IMR-90 (cell line): ENCODE measurements at regions not wholly inside any gene's neighbourhood (a gene's known extent, or its start where the extent isn't known, plus 50 kb on each side); places are given as distances from the start of the nearest gene placed in this dataset.

ENCODE experiments used
- ATAC-seq: fragments of 200-7000 bp; cut with Tn5 transposase; 2 replicates; pipeline ENCODE4 v1.9.1; 2020; ENCODE audit warnings: low read depth, mild to moderate bottlenecking, moderate library complexity
- BruUV-seq: library from RNA; stranded (reverse); fragments of 400-500 nt; replicated peaks from 2 replicates; lab custom pipeline; 2021; lab: Mats Ljungman, UMichigan
- CTCF ChIA-PET: fragments of 300-600 bp; formaldehyde crosslinking; extraction: SDS; loops from one replicate; lab custom pipeline; 2021; ENCODE audit warnings: antibody characterized with exemption; lab: Yijun Ruan, JAX
- POLR2A ChIA-PET: fragments of 300-600 bp; sonication (Branson Sonifier 250); formaldehyde crosslinking; loops from one replicate; lab custom pipeline; 2022; ENCODE audit warnings: antibody characterized with exemption; ENCODE audit not compliant: unreplicated experiment; lab: Charles Lee
- DNase-seq: peaks from one replicate; pipeline ENCODE4 v3.0.0; 2013
- H2AFZ ChIP-seq: replicated peaks from 2 replicates; pipeline ENCODE3; 2013; ENCODE audit warnings: low read length, mild to moderate bottlenecking; ENCODE audit not compliant: poor library complexity
- H2AK5ac ChIP-seq: 2 replicates; pipeline ENCODE4 v1.6.1; 2013; ENCODE audit warnings: low read depth, low read length, inconsistent platforms
- H2AK9ac ChIP-seq: replicated peaks from 2 replicates; pipeline ENCODE3; 2013; ENCODE audit warnings: mild to moderate bottlenecking, low read depth, low read length, moderate library complexity; ENCODE audit not compliant: poor library complexity
- H2BK120ac ChIP-seq: 2 replicates; pipeline ENCODE4 v1.6.1; 2013; ENCODE audit warnings: low read depth, low read length, inconsistent platforms
- H2BK15ac ChIP-seq: 3 replicates; pipeline ENCODE4 v1.6.1; 2013; ENCODE audit warnings: low read depth, low read length, inconsistent platforms
- H2BK20ac ChIP-seq: 2 replicates; pipeline ENCODE4 v1.6.1; 2013; ENCODE audit warnings: low read depth, mild to moderate bottlenecking, inconsistent platforms, low read length, moderate library complexity
- H2BK5ac ChIP-seq: 2 replicates; pipeline ENCODE4 v1.6.1; 2013; ENCODE audit warnings: mild to moderate bottlenecking, low read depth, low read length, inconsistent platforms; ENCODE audit not compliant: poor library complexity, severe bottlenecking
- H3K14ac ChIP-seq: replicated peaks from 2 replicates; pipeline ENCODE4 v1.6.1; 2013; ENCODE audit warnings: low read depth, low read length, inconsistent platforms
- H3K18ac ChIP-seq: 2 replicates; pipeline ENCODE4 v1.6.1; 2013; ENCODE audit warnings: low read depth, low read length, control low read depth
- H3K23ac ChIP-seq: 2 replicates; pipeline ENCODE4 v1.6.1; 2013; ENCODE audit warnings: low read depth, low read length, inconsistent platforms
- H3K27ac ChIP-seq: 2 replicates; pipeline ENCODE4 v1.5.1; 2013; ENCODE audit warnings: mild to moderate bottlenecking, control low read depth, low read length; ENCODE audit not compliant: insufficient read depth
- H3K27me3 ChIP-seq: 2 replicates; pipeline ENCODE4 v1.6.1; 2013; ENCODE audit warnings: low read length; ENCODE audit not compliant: control insufficient read depth, insufficient read depth
- H3K36me3 ChIP-seq: 2 replicates; pipeline ENCODE4 v1.6.1; 2013; ENCODE audit warnings: low read length, mixed read lengths; ENCODE audit not compliant: control insufficient read depth, insufficient read depth
- H3K4ac ChIP-seq: 2 replicates; pipeline ENCODE4 v1.6.1; 2013; ENCODE audit warnings: low read depth, low read length, inconsistent platforms
- H3K4me1 ChIP-seq: 2 replicates; pipeline ENCODE4 v1.6.1; 2013; ENCODE audit warnings: low read length, mixed read lengths; ENCODE audit not compliant: control insufficient read depth, insufficient read depth
- H3K4me2 ChIP-seq: 2 replicates; pipeline ENCODE4 v1.6.1; 2013; ENCODE audit warnings: low read depth, mild to moderate bottlenecking, control low read depth, low read length, moderate library complexity
- H3K4me3 ChIP-seq: 2 replicates; pipeline ENCODE4 v1.5.1; 2013; ENCODE audit warnings: low read depth, mild to moderate bottlenecking, control low read depth, low read length, moderate library complexity; ENCODE audit not compliant: insufficient read depth
- H3K56ac ChIP-seq: 2 replicates; pipeline ENCODE4 v1.6.1; 2013; ENCODE audit warnings: low read length, inconsistent platforms; ENCODE audit not compliant: insufficient read depth; ENCODE audit errors: extremely low read depth
- H3K79me1 ChIP-seq, 2 experiments: 2 replicates each; pipeline ENCODE4 v1.6.1; 2013; ENCODE audit warnings: low read length in 2 of 2, inconsistent platforms in 1 of 2, low read depth in 1 of 2
- H3K9ac ChIP-seq: 2 replicates; pipeline ENCODE4 v1.6.1; 2013; ENCODE audit warnings: low read depth, low read length, control low read depth
- H3K9me1 ChIP-seq: 2 replicates; pipeline ENCODE4 v1.6.1; 2013; ENCODE audit warnings: low read length, inconsistent platforms; ENCODE audit not compliant: insufficient read depth
- H3K9me3 ChIP-seq: 2 replicates; pipeline ENCODE4 v1.6.1; 2013; ENCODE audit warnings: low read length; ENCODE audit not compliant: control insufficient read depth, insufficient read depth
- H4K20me1 ChIP-seq: 2 replicates; pipeline ENCODE4 v1.6.1; 2013; ENCODE audit warnings: low read length, inconsistent platforms; ENCODE audit not compliant: insufficient read depth
- H4K5ac ChIP-seq: 2 replicates; pipeline ENCODE4 v1.6.1; 2013; ENCODE audit warnings: mild to moderate bottlenecking, low read depth, low read length, control low read depth
- H4K8ac ChIP-seq, 2 experiments: 2 replicates each; pipeline ENCODE4 v1.6.1; 2013; ENCODE audit warnings: low read depth in 2 of 2, low read length in 2 of 2, control low read depth in 1 of 2, inconsistent platforms in 1 of 2
- H4K91ac ChIP-seq: 2 replicates; pipeline ENCODE4 v1.6.1; 2013; ENCODE audit warnings: low read depth, low read length, inconsistent platforms; ENCODE audit not compliant: insufficient read depth
- BHLHE40 ChIP-seq: fragments of 150-350 bp; IDR thresholded peaks from 2 replicates; pipeline ENCODE4 v1.6.1; 2016; ENCODE audit warnings: mild to moderate bottlenecking, low read depth, low read length
- CEBPB ChIP-seq: IDR thresholded peaks from 2 replicates; pipeline ENCODE4 v1.6.1; 2012; ENCODE audit warnings: low read depth, low read length, improper control_type of control experiment
- CHD1 ChIP-seq: IDR thresholded peaks from 2 replicates; pipeline ENCODE4 v1.6.1; 2012; ENCODE audit warnings: low read depth, low read length, improper control_type of control experiment
- CTCF ChIP-seq: conservative IDR thresholded peaks from 2 replicates; pipeline ENCODE4 v1.5.1; 2012; ENCODE audit warnings: mild to moderate bottlenecking, low read depth, low read length, improper control_type of control experiment
- ELK1 ChIP-seq: fragments of 150-350 bp; IDR thresholded peaks from 2 replicates; pipeline ENCODE4 v1.6.1; 2016; ENCODE audit warnings: low read depth, mild to moderate bottlenecking, low read length, moderate library complexity, borderline replicate concordance
- FOS ChIP-seq: fragments of 150-350 bp; IDR thresholded peaks from 2 replicates; pipeline ENCODE4 v1.6.1; 2016; ENCODE audit warnings: low read depth, low read length
- MAFK ChIP-seq: IDR thresholded peaks from 2 replicates; pipeline ENCODE4 v1.6.1; 2012; ENCODE audit warnings: low read depth, low read length, improper control_type of control experiment
- MAZ ChIP-seq: IDR thresholded peaks from 2 replicates; pipeline ENCODE4 v1.6.1; 2012; ENCODE audit warnings: low read depth, mild to moderate bottlenecking, low read length, improper control_type of control experiment, moderate library complexity, borderline replicate concordance
- MXI1 ChIP-seq: IDR thresholded peaks from 2 replicates; pipeline ENCODE4 v1.6.1; 2012; ENCODE audit warnings: low read depth, mild to moderate bottlenecking, low read length, moderate library complexity, borderline replicate concordance
- NFE2L2 ChIP-seq: fragments of 150-350 bp; IDR thresholded peaks from 2 replicates; pipeline ENCODE4 v1.6.1; 2016; ENCODE audit warnings: low read depth, mild to moderate bottlenecking, low read length
- POLR2A ChIP-seq: IDR thresholded peaks from 2 replicates; pipeline ENCODE4 v1.6.1; 2012; ENCODE audit warnings: mild to moderate bottlenecking, low read depth, low read length
- RAD21 ChIP-seq: IDR thresholded peaks from 2 replicates; pipeline ENCODE4 v1.6.1; 2012; ENCODE audit warnings: low read length, improper control_type of control experiment
- RCOR1 ChIP-seq: IDR thresholded peaks from 2 replicates; pipeline ENCODE4 v1.6.1; 2012; ENCODE audit warnings: mild to moderate bottlenecking, low read length, improper control_type of control experiment; ENCODE audit not compliant: insufficient replicate concordance
- RFX5 ChIP-seq: IDR thresholded peaks from 2 replicates; pipeline ENCODE4 v1.8.0; 2012; ENCODE audit warnings: low read depth, mild to moderate bottlenecking, low read length, moderate library complexity
- SMC3 ChIP-seq: fragments of 150-350 bp; IDR thresholded peaks from 2 replicates; pipeline ENCODE4 v1.6.1; 2016; ENCODE audit warnings: low read depth, mild to moderate bottlenecking, antibody characterized with exemption, low read length, moderate library complexity
- USF2 ChIP-seq: fragments of 150-350 bp; IDR thresholded peaks from 2 replicates; pipeline ENCODE4 v1.6.1; 2017; ENCODE audit warnings: mild to moderate bottlenecking, antibody characterized with exemption, low read length, low read depth
- WGBS, 2 experiments: methylation state at CpG; one replicate each; pipeline versions ENCODE4 v1.1.5 to v1.1.7; 2013; ENCODE audit warnings: missing lambda C conversion rate in 2 of 2; ENCODE audit not compliant: insufficient read length in 1 of 2; ENCODE audit errors: extremely low coverage in 2 of 2; 5-methylcytosine and 5-hydroxymethylcytosine counted together
- dilution Hi-C: fragments of 300-500 bp; cut with HindIII; formaldehyde crosslinking; loops from one replicate; pipeline ENCODE4 v1.14.3; 2018; ENCODE audit warnings: low sequenced_read_pairs; ENCODE audit not compliant: unreplicated experiment
- in situ Hi-C: fragments of 300-500 bp; cut with MboI; formaldehyde crosslinking; loops from 3 replicates; pipeline ENCODE4 v1.14.3; 2019; ENCODE audit warnings: low sequenced_read_pairs, inconsistent platforms, mixed read lengths
- intact Hi-C: fragments of 100-400 bp; cut with micrococcal nuclease; formaldehyde crosslinking; loops from 2 replicates; pipeline ENCODE4 v1.10.0; 2022

- intact Hi-C loops: no loop called here
- Histone ChIP-seq H2BK15ac (no peak overlapping the region), H3K79me1 (no peaks in the 10 kb centered on the region), H3K4ac (no peak overlapping the region), H2BK5ac (no peak overlapping the region), H3K4me3 (no peak overlapping the region), H3K9ac (no peak overlapping the region), H2AK9ac (no peak overlapping the region), H3K4me1 (no peaks in the 10 kb centered on the region), H3K23ac (no peak overlapping the region), H4K5ac (no peak overlapping the region), H3K36me3 (no peaks in the 10 kb centered on the region), H3K4me2 (no peak overlapping the region), H3K18ac (no peak overlapping the region), H2BK20ac (no peak overlapping the region), H3K27ac (no peak overlapping the region), H3K9me3 (no peaks in the 10 kb centered on the region), H4K91ac (no peak overlapping the region), H4K20me1 (no peaks in the 10 kb centered on the region), H2BK120ac (no peak overlapping the region), H3K27me3 (no peaks in the 10 kb centered on the region), H4K8ac (no peak overlapping the region), H3K14ac (no peak overlapping the region), H3K9me1 (no peaks in the 10 kb centered on the region), H2AFZ (no peak overlapping the region), H3K56ac (no peak overlapping the region), H2AK5ac (no peak overlapping the region)
- no CpG with 5 or more reads among the region's 5 CpGs for WGBS, 2 experiments
- no TSS peak for BruUV-seq
- no peak for TF ChIP-seq RCOR1
- no peak for TF ChIP-seq RFX5
- TF ChIP-seq MXI1: no peak
- no peak for TF ChIP-seq BHLHE40
- TF ChIP-seq CTCF: no peak
- TF ChIP-seq POLR2A: no peak
- no peak for TF ChIP-seq FOS
- TF ChIP-seq RAD21: no peak
- TF ChIP-seq CHD1: no peak
- TF ChIP-seq SMC3: no peak
- no peak for TF ChIP-seq NFE2L2
- TF ChIP-seq USF2: no peak
- no peak for TF ChIP-seq MAZ
- TF ChIP-seq MAFK: no peak
- no peak for TF ChIP-seq CEBPB
- no peak for TF ChIP-seq ELK1
- ATAC-seq (no peak), DNase-seq (no peak)
- dilution Hi-C loops: no loop called here
- ChIA-PET CTCF (no interaction called here), POLR2A (no interaction called here)
- in situ Hi-C loops: no loop called here
Measured at GRCh38 chr13:40178130-40178529, 488.3 kb downstream of the FOXO1 start.
